ENCODE measurements at regions not wholly inside any gene's neighbourhood (a gene's known extent, or its start where the extent isn't known, plus 50 kb on each side); places are given as distances from the start of the nearest gene placed in this dataset.

- no peak for TF ChIP-seq PATZ1 (CRISPR knock-in tag; IDR thresholded peaks at IDR 0.05; ENCODE audit: borderline replicate concordance)
- TF ChIP-seq ZC3H10 (CRISPR knock-in tag; IDR thresholded peaks at IDR 0.05) = no peak
- no peak for TF ChIP-seq ZFP30 (CRISPR knock-in tag; IDR thresholded peaks at IDR 0.05)
- no peak for TF ChIP-seq ZFP3 (CRISPR knock-in tag; IDR thresholded peaks at IDR 0.05)
- TF ChIP-seq BACH2 (CRISPR knock-in tag; IDR thresholded peaks at IDR 0.05; ENCODE audit: borderline replicate concordance) = no peak
- TF ChIP-seq CSDC2 (CRISPR knock-in tag; IDR thresholded peaks at IDR 0.05) = no peak
- TF ChIP-seq TSHZ2 (CRISPR knock-in tag; IDR thresholded peaks at IDR 0.05) = no peak
- no peak for TF ChIP-seq OSR1 (CRISPR knock-in tag; IDR thresholded peaks at IDR 0.05)
- TF ChIP-seq TCF4 (CRISPR knock-in tag; IDR thresholded peaks at IDR 0.05; ENCODE audit: borderline replicate concordance) = no peak
- no peak for TF ChIP-seq ARNTL (CRISPR knock-in tag; IDR thresholded peaks at IDR 0.05; ENCODE audit: borderline replicate concordance, low read depth)
- TF ChIP-seq ISL1 (CRISPR knock-in tag; IDR thresholded peaks at IDR 0.05) = no peak
Observed at GRCh38 chr19:30783936-30784335, 411.8 kb downstream of the ZNF536 start.

Data from SK-N-SH treated with all-trans-retinoic acid at 6 μM for 48 hours (cell line).